HG03342 (cell line): ENCODE measurements at regions not wholly inside any gene's neighbourhood (a gene's known extent, or its start where the extent isn't known, plus 50 kb on each side); places are given as distances from the start of the nearest gene placed in this dataset.
"Not testable (repeated sequence)": the region's sequence is repeated elsewhere in the genome, so short reads cannot be mapped to it uniquely, and the experiment has no call there.

Source experiments
- ATAC-seq: cut with Tn5 transposase; IDR thresholded peaks from one replicate; pipeline ENCODE4 v1.9.1; 2021; ENCODE audit warnings: mild to moderate bottlenecking, moderate library complexity; ENCODE audit not compliant: unreplicated experiment

DNA sequence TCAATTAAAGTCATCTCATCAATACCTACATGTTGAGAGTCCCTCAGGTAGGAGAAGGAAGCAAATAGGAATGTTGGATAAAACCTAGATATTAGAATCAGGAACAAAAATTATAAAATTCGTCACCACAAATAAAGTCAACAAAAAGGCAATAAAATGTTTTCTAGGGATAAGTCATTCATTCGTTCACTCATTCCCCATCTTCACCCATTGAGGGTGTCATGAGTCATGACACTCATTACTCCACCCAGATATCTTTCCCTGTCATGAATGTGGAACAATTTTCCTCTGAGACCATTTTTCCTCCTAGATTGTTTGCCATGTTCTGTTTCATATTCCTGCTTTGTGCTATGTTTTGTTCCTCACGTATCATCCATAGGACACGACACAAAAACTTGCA is 50.9 kb upstream of the OLIG3 start:
- no peak for ATAC-seq

DNA sequence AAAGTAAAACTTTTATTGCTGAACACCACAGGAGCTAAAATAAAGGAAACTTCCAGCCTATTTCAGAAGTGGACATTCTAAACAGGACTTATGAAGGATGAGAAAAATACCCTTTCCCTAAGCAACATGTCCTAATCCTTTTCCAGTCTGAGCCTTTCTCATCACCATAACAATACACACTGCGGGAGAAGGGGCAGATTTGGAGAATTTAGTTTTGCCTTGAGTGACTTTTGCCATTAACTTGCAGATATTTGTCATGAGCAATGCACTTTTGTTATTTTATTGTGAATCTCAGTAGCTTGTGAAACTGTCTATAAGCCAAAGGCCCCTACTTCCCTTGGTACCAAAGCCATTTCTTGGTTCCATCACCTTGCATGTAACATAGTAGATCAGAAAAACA is 53.0 kb upstream of the OLIG3 start:
- no peak for ATAC-seq

DNA sequence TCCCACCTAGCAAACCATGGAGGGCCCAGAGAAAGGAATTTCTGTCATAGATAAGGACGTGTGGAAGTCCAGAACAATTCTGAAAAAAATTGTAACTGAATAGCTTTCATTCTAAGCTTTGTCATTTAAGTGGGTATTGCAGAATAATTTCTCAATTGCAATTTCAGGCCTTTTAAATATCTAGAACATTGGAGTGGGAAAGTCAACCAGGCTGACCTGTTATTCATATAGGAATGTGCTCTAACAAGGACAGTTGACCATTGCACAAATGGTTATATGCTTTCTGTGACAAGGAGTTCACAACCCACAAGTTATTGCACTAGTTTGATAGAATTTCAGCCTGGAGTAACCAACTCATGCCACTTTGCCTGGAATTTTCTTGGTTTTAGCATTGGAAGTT is 53.4 kb upstream of the OLIG3 start:
- ATAC-seq, result no peak

DNA sequence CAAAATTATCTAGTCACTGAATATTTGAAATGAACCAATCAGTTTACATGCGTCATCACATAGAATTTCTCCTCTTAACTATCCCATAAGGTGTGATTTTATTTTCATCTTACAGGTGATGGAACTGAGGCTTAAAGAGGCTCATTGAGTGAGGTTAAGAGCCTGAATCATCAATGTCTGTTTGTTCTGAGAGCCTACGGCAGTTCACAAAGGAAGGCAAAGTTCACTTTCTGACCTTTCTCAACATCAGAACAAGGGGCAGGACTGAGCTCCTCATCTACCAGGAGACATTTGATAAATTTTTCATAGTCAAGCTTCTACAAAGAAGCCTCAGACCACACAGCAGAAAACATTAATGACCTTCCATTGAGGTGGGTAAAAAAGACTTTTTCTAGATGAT is 54.9 kb upstream of the OLIG3 start:
- no peak for ATAC-seq

DNA sequence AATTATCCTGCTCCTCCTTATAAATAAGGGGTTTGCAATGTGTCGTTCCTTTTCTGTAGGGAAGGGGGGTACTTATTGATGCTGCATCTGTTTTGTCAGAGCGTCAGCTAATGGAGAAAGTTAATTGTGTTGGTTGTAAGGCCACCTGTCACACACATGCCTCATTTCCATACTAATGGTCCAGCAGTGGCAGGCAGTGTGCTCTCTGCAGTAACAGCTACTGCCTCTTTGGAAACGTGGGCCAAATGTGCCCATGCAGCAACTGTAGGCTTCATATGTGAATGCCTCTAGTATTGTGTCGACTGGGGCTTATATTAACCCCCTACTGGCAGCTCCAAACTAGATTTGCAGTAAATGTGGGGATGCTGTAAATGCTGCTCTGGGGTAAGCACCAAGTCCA is 56.3 kb upstream of the OLIG3 start:
- ATAC-seq, result no peak

DNA sequence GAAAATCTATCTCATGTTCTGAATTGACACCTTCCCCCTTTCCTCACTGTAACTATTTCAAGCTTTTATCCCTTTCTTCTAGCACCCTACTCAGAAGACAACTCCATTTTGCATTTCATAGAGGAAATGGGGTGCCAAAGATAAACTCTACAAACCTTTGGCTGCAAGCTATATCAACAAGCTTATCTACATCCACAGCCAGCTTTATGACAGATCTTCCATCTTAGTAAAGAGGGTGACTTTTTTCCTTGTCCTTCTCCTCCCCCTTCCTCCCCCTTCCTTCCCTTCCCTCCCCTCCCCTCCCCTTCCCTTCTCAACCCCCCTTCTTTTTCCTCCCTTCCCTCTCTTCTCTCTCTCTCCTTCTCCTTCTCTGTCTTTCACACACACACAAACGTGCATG is 58.0 kb upstream of the OLIG3 start:
- ATAC-seq, result no peak

DNA sequence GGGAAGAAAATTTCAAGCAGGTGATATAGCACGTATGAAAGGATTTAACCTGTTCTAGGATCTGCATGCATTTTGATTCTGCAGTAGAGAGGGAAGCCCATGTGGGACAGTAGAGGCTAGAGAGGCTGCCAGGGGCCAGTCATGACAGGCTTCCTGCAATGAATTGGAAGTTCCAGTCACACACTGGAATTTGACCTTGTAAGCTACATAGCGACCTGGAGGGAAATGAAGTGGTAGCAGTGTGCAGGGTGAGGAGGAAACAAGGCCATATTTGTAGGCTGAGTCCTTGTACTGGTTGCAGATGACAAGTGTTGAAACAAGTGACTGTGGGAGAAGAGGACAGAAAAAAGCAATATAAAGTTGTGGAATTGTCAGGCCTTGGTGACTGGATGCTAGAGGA is 58.6 kb upstream of the OLIG3 start:
- ATAC-seq, result no peak

DNA sequence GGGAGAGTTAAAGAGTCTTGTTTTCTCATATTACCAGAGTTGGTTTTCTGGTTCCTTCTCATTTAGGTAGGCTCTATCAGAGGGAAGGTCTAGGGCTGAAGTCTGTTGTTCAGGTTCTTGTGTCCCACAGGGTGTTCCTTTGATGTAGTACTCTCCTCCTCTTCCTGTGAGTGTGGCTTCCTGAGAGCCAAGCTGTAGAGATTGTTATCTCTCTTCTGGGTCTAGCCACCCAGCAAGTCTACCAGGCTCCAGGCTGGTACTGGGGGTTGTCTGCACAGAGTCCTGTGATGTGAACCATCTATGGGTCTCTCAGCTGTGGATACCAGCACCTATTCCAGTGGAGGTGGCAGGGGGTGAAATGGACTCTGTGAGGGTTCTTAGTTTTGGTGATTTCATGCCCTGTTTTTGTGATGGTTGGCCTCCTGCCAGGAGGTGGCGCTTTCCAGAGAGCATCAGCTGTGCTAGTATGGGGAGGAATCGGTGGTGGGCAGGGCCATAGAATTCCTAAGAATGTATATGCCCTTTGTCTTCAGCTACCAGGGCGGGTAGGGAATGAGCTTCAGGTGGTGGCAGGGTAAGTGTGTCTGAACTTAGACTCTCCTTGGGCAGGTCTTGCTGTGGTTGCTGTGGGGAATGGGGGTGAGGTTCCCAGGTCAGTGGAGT is 65.5 kb upstream of the OLIG3 start:
- not testable (repeated sequence) for ATAC-seq

DNA sequence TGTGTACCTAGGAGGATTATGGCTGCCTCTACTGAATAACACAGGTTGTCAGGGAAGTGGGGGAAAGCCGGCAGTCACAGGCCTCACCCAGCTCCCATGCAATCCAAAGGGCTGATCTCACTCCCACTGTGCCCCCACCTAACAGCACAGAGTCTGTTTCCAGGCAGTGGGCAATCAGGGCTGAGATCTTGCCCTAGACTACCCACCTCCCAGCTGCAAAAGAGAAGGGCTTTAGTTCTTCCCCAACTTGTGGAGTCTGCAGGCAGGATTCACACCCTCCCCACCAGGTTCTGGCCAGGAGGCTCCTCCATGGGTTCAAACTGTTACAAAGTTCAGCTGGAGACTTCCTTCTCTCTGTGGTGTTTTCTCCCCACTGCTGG is 66.0 kb upstream of the OLIG3 start:
- ATAC-seq, result no peak

DNA sequence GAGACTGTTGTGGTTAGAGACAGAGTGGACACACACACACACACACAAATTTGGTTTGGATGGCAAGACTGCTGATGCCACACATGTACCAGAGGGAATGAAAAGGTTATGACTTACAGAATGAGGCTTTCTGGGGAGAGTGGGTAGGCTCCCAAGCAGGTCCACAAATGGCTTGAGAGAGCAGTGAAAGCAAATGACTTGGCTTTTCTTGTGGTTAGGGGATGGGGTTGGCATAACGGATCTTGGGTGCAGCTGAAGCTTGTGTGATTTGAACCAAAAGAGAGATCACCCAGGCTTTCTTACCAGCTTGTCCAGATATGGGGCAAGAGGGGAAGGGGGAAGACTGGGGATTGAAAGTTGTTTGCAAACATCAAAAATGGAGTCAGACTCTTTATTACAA is 73.9 kb upstream of the OLIG3 start:
- ATAC-seq, result no peak

DNA sequence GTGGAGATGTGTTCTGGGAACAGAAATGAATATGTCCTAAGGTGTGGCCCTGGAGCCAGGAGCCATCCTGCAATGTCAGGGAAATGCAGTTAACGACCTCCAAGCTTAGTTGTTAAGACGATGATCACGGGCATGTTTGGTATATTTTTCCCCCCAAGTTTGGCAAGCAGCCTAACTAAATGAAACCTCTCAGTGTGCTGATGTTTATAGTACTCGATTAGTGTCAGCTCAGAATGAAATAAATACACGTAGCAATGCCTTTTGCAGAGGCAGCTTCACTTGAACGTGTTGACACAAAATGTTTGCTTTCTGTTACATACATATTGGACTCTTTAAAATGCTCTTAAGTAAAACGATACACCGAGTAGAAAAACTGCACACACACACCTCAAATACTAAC is 76.2 kb upstream of the OLIG3 start:
- ATAC-seq, result no peak

DNA sequence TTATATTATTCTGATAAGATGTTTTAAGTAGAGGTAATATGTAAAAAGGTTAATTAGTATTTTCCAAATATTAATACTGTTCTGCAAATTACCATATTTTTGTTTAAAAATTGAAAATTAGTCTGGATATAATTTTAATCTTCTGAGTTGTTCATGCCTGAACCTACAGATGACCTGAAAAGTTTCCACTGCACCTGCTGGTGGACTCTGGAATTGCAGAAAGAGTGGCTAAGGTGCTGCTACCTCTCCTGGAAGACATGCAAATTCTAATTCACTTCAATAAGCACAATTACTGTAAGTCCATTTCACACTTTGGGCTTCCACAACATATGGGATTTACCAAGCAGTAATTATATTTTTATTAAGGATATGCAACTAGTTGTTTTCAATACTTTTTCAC is 77.7 kb upstream of the OLIG3 start:
- peak; percentile 82 for ATAC-seq

DNA sequence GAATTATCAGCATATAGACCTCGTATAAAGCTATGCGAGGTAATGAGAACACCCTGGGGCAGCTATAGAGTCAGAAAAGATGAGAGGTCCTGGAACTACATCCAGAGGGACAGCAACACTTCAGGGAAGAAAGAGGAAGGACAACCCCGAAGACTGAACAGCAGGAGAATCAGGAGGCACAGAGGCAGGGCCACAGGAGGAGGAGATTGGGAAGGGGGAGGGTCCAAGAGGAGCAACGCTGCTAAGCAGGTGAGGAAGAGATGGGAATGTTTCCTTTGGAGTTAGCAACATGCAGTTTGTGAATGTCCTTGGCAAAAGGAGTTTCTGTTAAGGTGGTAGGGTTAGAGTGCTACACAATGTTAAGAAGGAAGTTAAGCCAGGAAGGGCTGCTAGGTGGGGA is 79.5 kb upstream of the OLIG3 start:
- no peak for ATAC-seq

DNA sequence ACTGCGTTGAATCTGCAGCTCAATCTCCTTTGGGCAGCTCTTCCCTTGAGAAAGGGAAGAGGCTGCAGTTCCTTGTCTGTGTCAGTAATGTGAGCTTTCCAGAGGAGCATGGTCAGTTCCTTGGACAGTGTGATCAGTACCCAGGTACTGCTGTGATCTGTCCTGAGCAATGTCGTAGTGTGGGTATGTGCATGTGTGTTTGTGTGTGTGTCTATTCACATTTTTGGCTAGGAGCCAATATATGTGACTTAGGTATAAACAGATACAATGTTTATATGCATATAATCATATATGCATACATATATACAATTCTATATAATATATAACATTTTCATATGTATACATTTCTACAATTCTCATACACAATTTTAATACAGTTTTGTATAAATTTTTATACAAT is 85.4 kb upstream of the OLIG3 start:
- no peak for ATAC-seq

DNA sequence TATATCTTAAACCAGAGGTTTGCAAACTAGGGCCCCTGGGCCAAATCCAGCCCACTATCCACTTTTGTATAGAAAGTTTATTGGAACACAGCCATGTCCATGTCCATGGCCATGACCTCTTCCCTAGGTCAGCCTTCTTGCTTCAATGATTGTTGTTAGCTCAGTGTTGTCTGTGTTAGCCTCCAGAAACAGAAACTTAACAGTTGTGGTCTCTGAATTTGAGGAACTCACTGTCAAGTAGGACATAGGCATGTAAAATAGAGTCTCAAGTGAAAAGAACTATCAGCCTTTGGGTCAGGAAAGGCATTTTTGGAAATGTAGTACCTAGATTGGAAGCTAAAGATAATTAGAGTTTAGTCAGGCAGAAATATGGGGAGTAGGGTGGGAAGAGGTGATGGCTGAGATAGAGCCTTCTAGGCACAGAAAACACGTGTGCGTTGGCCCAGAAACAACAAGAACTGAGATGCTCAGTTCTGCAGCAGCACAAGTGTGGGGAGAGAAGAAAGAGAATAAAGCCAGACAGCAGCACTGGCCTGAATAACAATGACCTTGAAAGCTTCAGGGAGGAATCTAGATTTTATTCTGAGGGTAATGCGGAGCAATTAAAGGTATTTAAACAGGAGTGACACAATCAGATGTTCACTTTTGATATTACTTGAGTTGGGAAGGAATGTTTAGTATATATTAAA is 87.0 kb upstream of the OLIG3 start:
- ATAC-seq, result peak; percentile 68

DNA sequence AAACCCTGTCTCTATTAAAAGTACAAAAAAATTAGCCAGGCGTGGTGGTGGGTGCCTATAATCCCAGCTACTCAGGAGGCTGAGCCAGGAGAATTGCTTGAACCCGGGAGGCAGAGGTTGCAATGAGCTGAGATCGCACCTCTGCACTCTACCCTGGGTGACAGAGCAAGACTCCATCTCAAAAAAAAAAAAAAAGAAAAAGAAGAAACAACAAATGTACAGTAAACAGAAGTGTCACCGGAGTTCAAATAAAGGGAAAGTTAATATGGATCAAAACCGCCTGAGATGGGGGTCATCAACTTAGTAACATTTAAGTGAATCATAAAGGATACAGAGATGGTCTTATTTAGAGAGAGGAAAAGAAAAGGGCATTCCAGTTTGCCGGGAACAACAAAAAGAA is 89.3 kb upstream of the OLIG3 start:
- not testable (repeated sequence) for ATAC-seq

DNA sequence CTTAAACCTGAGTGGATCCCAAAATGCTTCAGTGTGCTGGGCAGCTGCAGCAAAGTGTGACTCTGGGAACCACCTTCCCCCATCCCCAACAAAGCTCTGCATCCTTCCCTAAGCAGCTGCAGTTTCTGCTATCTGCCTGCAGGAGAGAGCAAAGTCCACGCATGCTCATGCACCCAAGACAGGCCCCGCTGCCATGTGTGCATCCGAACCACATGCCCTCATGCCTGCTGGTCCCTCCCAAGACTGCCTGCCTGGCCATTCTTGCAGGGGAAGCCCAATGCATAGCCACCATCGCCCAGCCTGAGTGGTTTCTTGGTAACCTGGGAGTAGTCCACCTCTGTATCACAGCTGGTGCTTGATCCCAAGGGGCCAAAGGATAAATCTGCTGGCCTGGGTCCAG is 94.3 kb upstream of the OLIG3 start:
- no peak for ATAC-seq

DNA sequence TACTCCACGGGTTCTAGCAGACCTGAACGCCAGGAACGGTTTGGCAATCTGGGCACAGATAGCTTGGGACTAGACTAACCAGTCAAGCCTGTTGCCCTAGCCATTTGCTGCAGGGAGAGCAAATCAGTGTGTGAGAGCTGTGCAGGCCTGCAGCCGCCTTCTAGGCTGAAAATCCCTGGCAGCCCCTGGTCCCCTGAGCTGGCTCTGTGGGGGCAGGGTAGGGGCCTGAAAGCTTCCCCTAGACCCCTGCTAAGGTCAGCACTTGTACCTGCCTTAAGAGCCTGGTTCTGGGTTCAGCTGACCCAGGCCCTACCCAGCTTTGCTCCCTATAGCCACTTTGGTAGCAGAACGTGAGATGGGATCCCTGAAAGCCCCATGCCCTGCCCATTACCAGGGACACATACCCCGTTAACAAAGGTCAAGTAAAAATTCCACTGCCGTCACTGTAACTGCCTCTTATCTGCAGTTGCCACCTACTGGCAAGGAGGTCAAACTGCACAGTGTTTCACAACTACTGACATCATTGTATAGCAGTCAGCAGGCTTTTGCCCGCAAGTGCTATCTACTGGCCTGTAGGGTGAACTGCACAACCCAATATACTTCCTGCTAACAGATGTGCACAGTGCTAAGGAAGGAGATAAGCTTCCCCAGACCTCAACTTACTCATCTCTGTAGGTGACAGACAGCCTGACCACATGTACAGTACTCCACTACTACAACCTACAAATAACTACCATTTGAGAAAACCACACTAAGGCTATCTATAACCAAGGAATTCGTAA is 95.1 kb upstream of the OLIG3 start:
- ATAC-seq, result peak; percentile 100

DNA sequence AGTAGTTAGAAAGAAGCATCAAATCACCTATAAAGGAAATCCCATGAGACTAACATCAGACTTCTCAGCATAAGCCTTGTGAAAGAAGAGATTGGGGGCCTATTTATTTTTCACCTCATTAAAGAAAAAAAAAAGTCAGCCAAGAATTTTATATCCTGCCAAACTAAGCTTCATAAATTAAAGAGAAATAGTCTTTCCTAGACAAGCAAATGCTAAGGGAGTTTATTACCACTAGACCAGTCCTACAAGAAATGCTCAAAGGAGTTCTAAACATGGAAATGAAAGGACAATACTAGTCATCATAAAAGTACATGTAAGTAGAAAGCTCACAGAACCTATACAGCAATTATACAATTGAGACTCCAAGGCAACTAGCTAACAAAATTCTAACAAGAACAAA is 96.5 kb upstream of the OLIG3 start:
- ATAC-seq, result no peak

DNA sequence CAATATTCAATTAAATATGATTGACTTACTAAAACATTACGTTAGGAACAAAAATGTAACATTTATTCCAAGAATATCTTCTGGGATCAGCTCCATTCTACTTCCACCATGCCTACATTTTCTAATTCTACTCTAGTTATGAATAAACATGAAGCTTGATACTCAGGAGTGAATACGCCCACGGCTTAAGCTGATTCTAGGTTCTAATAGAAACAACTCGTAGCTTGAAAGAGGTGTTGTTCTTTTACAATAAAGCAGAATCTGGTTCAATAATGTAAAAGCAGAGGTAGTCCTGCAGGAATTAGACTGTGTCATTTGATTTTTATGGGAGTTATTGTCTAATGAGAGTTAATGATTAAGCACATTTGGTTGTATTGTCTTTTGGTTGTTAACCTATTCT is 107.3 kb upstream of the OLIG3 start:
- ATAC-seq, result no peak

DNA sequence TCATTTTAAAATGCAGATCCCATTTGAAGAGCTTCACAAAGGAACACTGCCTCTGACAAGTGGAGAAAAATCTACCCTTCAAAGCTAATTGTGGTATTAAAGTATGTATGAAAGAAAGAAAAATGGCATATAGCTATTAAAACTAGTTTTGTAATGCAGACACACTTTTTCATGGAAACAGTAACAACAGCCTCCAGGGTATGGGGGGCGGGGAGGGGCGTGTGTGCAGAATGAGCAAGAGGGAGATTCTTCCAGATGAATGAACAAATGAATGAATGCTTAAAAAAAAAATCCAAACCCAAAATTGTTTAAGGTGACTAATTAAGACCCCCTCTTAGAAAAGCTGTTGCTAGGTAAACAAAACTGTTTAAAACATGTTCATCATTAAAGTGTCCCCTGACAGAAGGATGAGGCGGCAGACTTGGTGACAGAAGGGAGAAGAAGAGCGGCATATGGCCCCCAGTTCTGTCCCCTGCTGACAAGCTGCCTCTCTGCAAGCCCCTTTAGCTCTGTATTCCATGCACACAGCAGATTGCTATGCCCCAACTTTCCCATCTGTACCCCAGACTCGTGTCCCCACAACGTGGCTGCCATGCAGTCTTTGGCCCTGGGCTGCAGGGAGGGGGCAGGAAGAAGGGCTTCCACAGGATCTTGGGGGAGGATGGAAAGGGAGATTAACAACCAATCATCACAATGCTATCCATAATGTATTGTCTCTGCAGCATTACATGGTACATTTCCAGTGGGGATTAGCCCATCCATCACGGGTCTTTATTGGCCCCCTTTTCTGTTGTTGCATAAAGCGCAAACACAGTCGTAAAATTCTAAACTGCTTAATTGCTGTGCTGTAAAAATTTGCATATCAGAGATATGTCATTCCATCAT is 108.4 kb upstream of the OLIG3 start:
- no peak for ATAC-seq
